ENCODE measurements at regions not wholly inside any gene's neighbourhood (a gene's known extent, or its start where the extent isn't known, plus 50 kb on each side); places are given as distances from the start of the nearest gene placed in this dataset.
A peak's percentile ranks its signal among the peaks of the same experiment; 100 is the strongest.

DNA sequence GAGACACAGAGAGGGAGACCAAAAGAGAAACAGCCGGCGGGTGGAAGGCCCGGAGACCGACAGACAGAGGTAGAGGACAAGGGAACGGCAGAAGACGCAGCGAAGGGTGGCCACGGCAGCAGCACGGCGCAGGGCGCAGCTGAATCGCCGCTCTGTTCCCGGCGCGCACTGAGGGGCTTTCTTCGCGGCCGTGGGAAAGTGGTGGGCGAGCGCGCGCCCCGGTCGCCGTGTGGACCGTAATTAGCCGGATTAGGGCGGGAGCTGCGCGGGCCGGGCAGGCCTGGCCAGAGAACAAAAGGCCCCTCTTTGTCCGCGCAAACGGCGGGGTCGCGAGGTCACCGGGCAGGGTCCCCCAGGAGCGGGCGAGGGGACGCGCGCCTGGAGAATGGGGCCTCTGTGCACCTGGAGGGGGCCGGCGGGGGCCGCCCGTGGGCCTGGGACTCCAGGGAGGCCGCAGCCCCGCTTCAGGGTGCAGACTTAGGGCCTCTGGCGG lies 158.3 kb downstream of the ZFP36L2 start:
- peak overlapping the region; percentile 46; the same call in 1 of the 2 replicates for H3K4me3 ChIP-seq
- no peak overlapping the region for H3K4me3 Mint-ChIP-seq

DNA sequence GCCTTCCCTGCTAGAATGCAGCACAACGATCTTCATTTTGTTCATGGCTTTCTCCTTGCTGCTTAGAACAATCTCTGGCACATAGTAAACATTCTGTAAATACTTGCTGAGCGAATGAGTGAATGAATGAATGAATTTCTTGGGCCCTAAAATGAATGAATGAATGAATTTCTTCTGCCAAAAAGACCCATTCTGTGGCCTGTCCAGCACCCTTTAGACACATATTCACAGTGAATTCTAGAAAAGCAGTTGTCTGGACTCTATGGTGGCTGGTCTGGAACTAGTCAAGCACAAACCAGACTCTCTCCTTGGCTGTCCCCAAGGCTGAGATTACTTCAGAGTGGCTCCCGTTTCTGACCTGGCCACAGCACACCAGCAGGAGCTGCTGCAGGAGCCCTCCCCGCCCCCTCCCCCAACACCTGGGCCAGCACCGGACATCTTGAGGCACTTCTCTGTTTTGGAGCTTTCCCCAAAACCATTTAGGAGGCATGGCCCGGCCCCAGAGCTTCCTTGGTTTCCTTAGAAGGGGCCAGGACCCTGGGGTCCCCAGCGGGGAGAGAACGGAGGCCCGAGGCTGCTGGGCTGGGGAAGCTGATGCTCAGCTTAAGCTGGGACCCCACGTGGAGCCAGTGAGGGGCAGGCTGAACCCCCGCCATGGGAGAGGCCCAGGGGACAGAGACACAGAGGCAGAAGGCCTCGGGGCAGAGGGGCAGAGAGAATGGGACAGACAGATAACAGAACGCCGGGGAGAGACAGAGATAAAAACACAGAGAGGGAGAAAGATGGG lies 159.0 kb downstream of the ZFP36L2 start:
- peaks cover 9% of the 10 kb centered on the region for H3K36me3 Mint-ChIP-seq (ENCODE audit: low read depth)
- peak; percentile 38 for ATAC-seq
- H3K9me3 Mint-ChIP-seq = peaks cover 9% of the 10 kb centered on the region
- no peaks in the 10 kb centered on the region for H3K79me2 ChIP-seq (replicated peaks; ENCODE audit: insufficient read depth)
- peaks cover 8% of the 10 kb centered on the region for H3K4me1 ChIP-seq (ENCODE audit: insufficient read depth)
- no peak overlapping the region for H3K27ac Mint-ChIP-seq
- no peak overlapping the region for H3K27ac ChIP-seq (ENCODE audit: low read depth)
- no peaks in the 10 kb centered on the region for H3K9me2 ChIP-seq (ENCODE audit: insufficient read depth)
- DNase-seq (ENCODE audit: low spot score) = no peak
- peak overlapping the region; percentile 98 for H2AFZ ChIP-seq
- H3K4me2 ChIP-seq = peak overlapping the region; percentile 75
- no peaks in the 10 kb centered on the region for H3F3A ChIP-seq (replicated peaks; ENCODE audit: low read depth)
- no peak overlapping the region; the same call in 2 of the 3 replicates for H3K4me3 Mint-ChIP-seq
- peaks cover 9% of the 10 kb centered on the region for H3K4me1 Mint-ChIP-seq
- H4K20me1 ChIP-seq (replicated peaks; ENCODE audit: insufficient read depth) = no peaks in the 10 kb centered on the region
- H3K4me3 ChIP-seq = peak overlapping the region; percentile 46; the same call in 1 of the 2 replicates
- H3K36me3 ChIP-seq (ENCODE audit: insufficient read depth) = no peaks in the 10 kb centered on the region
- H3K27me3 Mint-ChIP-seq (ENCODE audit: insufficient read depth, low read depth, poor library complexity) = peaks cover 7% of the 10 kb centered on the region
- 0 out of 2 replicates have a peak, but pooled peaks cover 4% of the 10 kb centered on the region for H3K27me3 ChIP-seq (ENCODE audit: insufficient read depth)
- TF ChIP-seq REST (IDR thresholded peaks at IDR 0.05; ENCODE audit: unreplicated experiment) (no peak), JUNB (IDR thresholded peaks at IDR 0.05; ENCODE audit: unreplicated experiment) (no peak), ZNF114 (CRISPR knock-in tag; IDR thresholded peaks at IDR 0.05) (no peak), CREB1 (CRISPR knock-in tag; IDR thresholded peaks at IDR 0.05; ENCODE audit: low read depth) (no peak), EZH2 (IDR thresholded peaks at IDR 0.05; ENCODE audit: low read depth, unreplicated experiment) (no peak), STAT1 (IDR thresholded peaks at IDR 0.05; ENCODE audit: unreplicated experiment) (no peak), NANOG (IDR thresholded peaks at IDR 0.05; ENCODE audit: borderline replicate concordance) (no peak), POLR2AphosphoS5 (IDR thresholded peaks at IDR 0.05; ENCODE audit: low read depth) (no peak)
- TF ChIP-seq, protein P1, sequence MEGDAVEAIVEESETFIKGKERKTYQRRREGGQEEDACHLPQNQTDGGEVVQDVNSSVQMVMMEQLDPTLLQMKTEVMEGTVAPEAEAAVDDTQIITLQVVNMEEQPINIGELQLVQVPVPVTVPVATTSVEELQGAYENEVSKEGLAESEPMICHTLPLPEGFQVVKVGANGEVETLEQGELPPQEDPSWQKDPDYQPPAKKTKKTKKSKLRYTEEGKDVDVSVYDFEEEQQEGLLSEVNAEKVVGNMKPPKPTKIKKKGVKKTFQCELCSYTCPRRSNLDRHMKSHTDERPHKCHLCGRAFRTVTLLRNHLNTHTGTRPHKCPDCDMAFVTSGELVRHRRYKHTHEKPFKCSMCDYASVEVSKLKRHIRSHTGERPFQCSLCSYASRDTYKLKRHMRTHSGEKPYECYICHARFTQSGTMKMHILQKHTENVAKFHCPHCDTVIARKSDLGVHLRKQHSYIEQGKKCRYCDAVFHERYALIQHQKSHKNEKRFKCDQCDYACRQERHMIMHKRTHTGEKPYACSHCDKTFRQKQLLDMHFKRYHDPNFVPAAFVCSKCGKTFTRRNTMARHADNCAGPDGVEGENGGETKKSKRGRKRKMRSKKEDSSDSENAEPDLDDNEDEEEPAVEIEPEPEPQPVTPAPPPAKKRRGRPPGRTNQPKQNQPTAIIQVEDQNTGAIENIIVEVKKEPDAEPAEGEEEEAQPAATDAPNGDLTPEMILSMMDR (conservative IDR thresholded peaks at IDR 0.05; ENCODE audit: low read depth in 2 of 2) = no peak

More for the DNA sequence above, 158.3 kb downstream of the ZFP36L2 start:
- H3K27ac Mint-ChIP-seq = no peak overlapping the region
- H3K27me3 Mint-ChIP-seq (ENCODE audit: insufficient read depth, low read depth, poor library complexity) = peaks cover 7% of the 10 kb centered on the region
- no peaks in the 10 kb centered on the region for H3K79me2 ChIP-seq (replicated peaks; ENCODE audit: insufficient read depth)
- 0 out of 2 replicates have a peak, but pooled peaks cover 4% of the 10 kb centered on the region for H3K27me3 ChIP-seq (ENCODE audit: insufficient read depth)
- DNase-seq (ENCODE audit: low spot score) (peak; percentile 61), ATAC-seq (peak; percentile 71)
- H3K9me2 ChIP-seq (ENCODE audit: insufficient read depth) = no peaks in the 10 kb centered on the region
- H3K36me3 ChIP-seq (ENCODE audit: insufficient read depth) = no peaks in the 10 kb centered on the region
- peaks cover 9% of the 10 kb centered on the region for H3K4me1 Mint-ChIP-seq
- no peak for TF ChIP-seq REST (IDR thresholded peaks at IDR 0.05; ENCODE audit: unreplicated experiment)
- no peak for TF ChIP-seq EZH2 (IDR thresholded peaks at IDR 0.05; ENCODE audit: low read depth, unreplicated experiment)
- no peak for TF ChIP-seq CREB1 (CRISPR knock-in tag; IDR thresholded peaks at IDR 0.05; ENCODE audit: low read depth)
- H3F3A ChIP-seq (replicated peaks; ENCODE audit: low read depth) = no peaks in the 10 kb centered on the region
- H3K4me1 ChIP-seq (ENCODE audit: insufficient read depth) = peaks cover 8% of the 10 kb centered on the region
- H4K20me1 ChIP-seq (replicated peaks; ENCODE audit: insufficient read depth) = no peaks in the 10 kb centered on the region
- peaks cover 9% of the 10 kb centered on the region for H3K36me3 Mint-ChIP-seq (ENCODE audit: low read depth)
- H3K27ac ChIP-seq (ENCODE audit: low read depth) = no peak overlapping the region
- peaks cover 9% of the 10 kb centered on the region for H3K9me3 Mint-ChIP-seq
- peak overlapping the region; percentile 75 for H3K4me2 ChIP-seq
- H2AFZ ChIP-seq = peak overlapping the region; percentile 98

Data from GM23338 (cell line).